HepG2 (cell line): ENCODE measurements at regions not wholly inside any gene's neighbourhood (a gene's known extent, or its start where the extent isn't known, plus 50 kb on each side); places are given as distances from the start of the nearest gene placed in this dataset.

Source experiments
- ARID4A ChIP-seq: sonication (generic); formaldehyde crosslinking; IDR thresholded peaks from 2 replicates; pipeline ENCODE4 v1.5.0; 2020; ENCODE audit warnings: mild to moderate bottlenecking, missing genetic modification reagents, borderline replicate concordance
- CREM ChIP-seq, 2 experiments: sonication (generic) in 1 of 2; formaldehyde crosslinking in 1 of 2; IDR thresholded peaks; 2 replicates each; pipeline versions ENCODE4 v1.4.0 to v1.6.1; 2016 to 2020; ENCODE audit warnings: antibody characterized with exemption in 1 of 2, mild to moderate bottlenecking in 1 of 2, missing genetic modification reagents in 1 of 2
- ELF1 ChIP-seq: sonication (generic); formaldehyde crosslinking; IDR thresholded peaks from 2 replicates; pipeline ENCODE4 v1.4.0; 2020; ENCODE audit warnings: missing genetic modification reagents
- FOXM1 ChIP-seq: sonication (generic); formaldehyde crosslinking; IDR thresholded peaks from 2 replicates; pipeline ENCODE4 v1.5.0; 2020; ENCODE audit warnings: missing genetic modification reagents
- KMT2A ChIP-seq: sonication (generic); formaldehyde crosslinking; IDR thresholded peaks from 2 replicates; pipeline ENCODE4 v1.4.0; 2020; ENCODE audit warnings: missing genetic modification reagents
- POLR2A ChIP-seq, 2 experiments: IDR thresholded peaks; 2 replicates each; pipeline ENCODE4 v1.6.1; 2011; ENCODE audit warnings: low read depth in 2 of 2, low read length in 2 of 2, mild to moderate bottlenecking in 1 of 2, moderate library complexity in 1 of 2; ENCODE audit not compliant: insufficient read depth in 1 of 2
- POLR2AphosphoS5 ChIP-seq: IDR thresholded peaks from 2 replicates; pipeline ENCODE4 v1.6.1; 2012; ENCODE audit warnings: low read depth, low read length
- SMC3 ChIP-seq: IDR thresholded peaks from 2 replicates; pipeline ENCODE4 v1.6.1; 2011; ENCODE audit warnings: low read length, improper control_type of control experiment
- ZC3H4 ChIP-seq: sonication (generic); formaldehyde crosslinking; IDR thresholded peaks from 2 replicates; pipeline ENCODE4 v1.4.0; 2020; ENCODE audit warnings: missing genetic modification reagents, borderline replicate concordance

GRCh38 chr9:79256691-79257213 is 315.0 kb upstream of the TLE4 start:
- no peak for TF ChIP-seq SMC3
- no peak for TF ChIP-seq ARID4A (CRISPR knock-in tag)
- TF ChIP-seq FOXM1 (CRISPR knock-in tag) = no peak
- TF ChIP-seq POLR2AphosphoS5 = no peak
- TF ChIP-seq KMT2A (CRISPR knock-in tag) = no peak
- TF ChIP-seq ZC3H4 = no peak
- TF ChIP-seq CREM (IDR thresholded peaks at IDR 0.05) = no peak
- no peak for TF ChIP-seq CREM (CRISPR knock-in tag; IDR thresholded peaks at IDR 0.05)
- TF ChIP-seq ELF1 (CRISPR knock-in tag) = no peak
- TF ChIP-seq POLR2A (IDR thresholded peaks at IDR 0.05; ENCODE audit: insufficient read depth in 1 of 2, low read depth in 2 of 2, low read length in 2 of 2) = no peak
